CD4-positive, alpha-beta T cell (primary cell): ENCODE measurements at regions not wholly inside any gene's neighbourhood (a gene's known extent, or its start where the extent isn't known, plus 50 kb on each side); places are given as distances from the start of the nearest gene placed in this dataset.
A peak's percentile ranks its signal among the peaks of the same experiment; 100 is the strongest.

Source experiments
- ATAC-seq: fragments of 200-7000 bp; cut with Tn5 transposase; one replicate; pipeline ENCODE4 v1.10.0; 2022; ENCODE audit warnings: mild to moderate bottlenecking; ENCODE audit not compliant: poor library complexity
- CTCF ChIA-PET: fragments of 350-600 bp; sonication (Branson Sonifier 250); formaldehyde crosslinking; loops from one replicate; lab custom pipeline; 2021; ENCODE audit warnings: antibody characterized with exemption, inconsistent platforms; lab: Charles Lee
- POLR2A ChIA-PET: fragments of 350-600 bp; sonication (Branson Sonifier 250); formaldehyde crosslinking; loops from one replicate; lab custom pipeline; 2021; ENCODE audit warnings: antibody characterized with exemption, inconsistent platforms; lab: Charles Lee
- DNase-seq, 14 experiments: peaks; one replicate each; pipeline ENCODE4 v3.0.0-alpha.2; 2013 to 2020; ENCODE audit warnings: mixed read lengths in 2 of 14
- H3K27ac ChIP-seq, 2 donors: one replicate each; pipeline versions ENCODE4 v1.5.1 to v1.7.0; 2013; ENCODE audit warnings: low read length in 2 of 2, low read depth in 1 of 2, mild to moderate bottlenecking in 1 of 2
- H3K27me3 ChIP-seq, 2 experiments: 1 replicate in 1 of 2; 2 replicates in 1 of 2; pipeline versions ENCODE4 v1.6.1 to v1.7.0; 2013; ENCODE audit warnings: low read length in 2 of 2, control low read depth in 1 of 2, mild to moderate bottlenecking in 1 of 2, moderate library complexity in 1 of 2; ENCODE audit not compliant: insufficient read depth in 2 of 2, control insufficient read depth in 1 of 2
- H3K36me3 ChIP-seq: one replicate; pipeline ENCODE4 v1.6.1; 2013; ENCODE audit warnings: low read length, control low read depth; ENCODE audit not compliant: insufficient read depth
- H3K4me1 ChIP-seq: one replicate; pipeline ENCODE4 v1.6.1; 2013; ENCODE audit warnings: low read length, control low read depth; ENCODE audit not compliant: insufficient read depth
- H3K4me3 ChIP-seq: one replicate; pipeline ENCODE4 v1.5.1; 2013; ENCODE audit warnings: mild to moderate bottlenecking, low read length, moderate library complexity
- H3K9me3 ChIP-seq, 2 experiments: 1 replicate in 1 of 2; 2 replicates in 1 of 2; pipeline versions ENCODE4 v1.6.1 to v1.7.0; 2013; ENCODE audit warnings: low read length in 2 of 2, mild to moderate bottlenecking in 2 of 2, control low read depth in 1 of 2, moderate library complexity in 1 of 2; ENCODE audit not compliant: control insufficient read depth in 1 of 2, insufficient read depth in 1 of 2
- H3K27ac Mint-ChIP-seq: one replicate; pipeline ENCODE4 v1.8.0; 2020; ENCODE audit warnings: mixed read lengths
- H3K27me3 Mint-ChIP-seq: one replicate; pipeline ENCODE4 v1.8.0; 2021; ENCODE audit warnings: mixed read lengths
- H3K36me3 Mint-ChIP-seq: one replicate; pipeline ENCODE4 v1.8.0; 2021; ENCODE audit warnings: low read depth, mixed read lengths
- H3K4me1 Mint-ChIP-seq: one replicate; pipeline ENCODE4 v1.8.0; 2021; ENCODE audit warnings: low read depth, mixed read lengths
- H3K4me3 Mint-ChIP-seq: one replicate; pipeline ENCODE4 v1.8.0; 2020; ENCODE audit warnings: mild to moderate bottlenecking, mixed read lengths
- H3K9me3 Mint-ChIP-seq: one replicate; pipeline ENCODE4 v1.8.0; 2020; ENCODE audit warnings: mixed read lengths
- CTCF ChIP-seq: fragments of 200-600 bp; IDR thresholded peaks from one replicate; pipeline ENCODE4 v1.8.0; 2022; ENCODE audit warnings: antibody characterized with exemption, mild to moderate bottlenecking
- intact Hi-C, 2 experiments: fragments of 100-400 bp; cut with DNase I in 1 of 2; cut with micrococcal nuclease in 1 of 2; formaldehyde crosslinking; loops; one replicate each; pipeline versions ENCODE4 v1.15.1 to v1.9.0; 2023 to 2025; cut with DNase I, micrococcal nuclease

- Histone ChIP-seq H3K27ac (no peak overlapping the region), H3K36me3 (no peaks in the 10 kb centered on the region), H3K27me3 (peaks cover 0 to 7% of the 10 kb centered on the region in 2 experiments), H3K9me3 (peaks cover 0 to 3% of the 10 kb centered on the region in 2 experiments), H3K4me1 (no peaks in the 10 kb centered on the region), H3K4me3 (no peak overlapping the region)
- ChIA-PET POLR2A (no interaction called here), CTCF (no interaction called here)
- no peak for DNase-seq
- Mint-ChIP-seq H3K36me3 (no peaks in the 10 kb centered on the region), H3K27me3 (peaks cover 7% of the 10 kb centered on the region), H3K27ac (no peak overlapping the region), H3K4me1 (no peaks in the 10 kb centered on the region), H3K4me3 (no peak overlapping the region), H3K9me3 (peaks cover 7% of the 10 kb centered on the region)
- intact Hi-C loops = no loop called here
- no peak for TF ChIP-seq CTCF
- ATAC-seq = no peak
Measured at GRCh38 chr5:173464813-173465212, 136.6 kb upstream of the STC2 start.

DNA sequence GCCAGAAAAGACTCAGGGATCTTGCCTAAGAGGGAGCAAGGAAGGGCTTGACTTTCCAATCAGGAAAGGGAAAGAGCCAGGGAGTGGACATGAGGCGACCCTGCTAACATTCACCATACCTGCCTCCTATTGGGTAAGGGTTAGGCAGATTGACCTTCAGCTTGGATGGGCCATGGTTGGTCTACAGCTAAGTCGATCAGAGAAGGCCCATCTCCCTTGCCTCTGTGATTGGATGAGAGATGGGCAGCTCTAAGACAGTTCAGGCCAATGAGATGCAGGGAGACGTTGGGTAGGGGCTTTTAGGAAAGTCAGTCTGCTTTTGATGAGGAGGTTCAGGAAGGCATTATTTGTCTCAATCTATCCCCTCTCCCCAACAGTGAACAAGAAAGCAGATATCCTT is 135.0 kb upstream of the STC2 start:
- no peaks in the 10 kb centered on the region for H3K36me3 Mint-ChIP-seq
- no peak for DNase-seq
- POLR2A ChIA-PET = no interaction called here

DNA sequence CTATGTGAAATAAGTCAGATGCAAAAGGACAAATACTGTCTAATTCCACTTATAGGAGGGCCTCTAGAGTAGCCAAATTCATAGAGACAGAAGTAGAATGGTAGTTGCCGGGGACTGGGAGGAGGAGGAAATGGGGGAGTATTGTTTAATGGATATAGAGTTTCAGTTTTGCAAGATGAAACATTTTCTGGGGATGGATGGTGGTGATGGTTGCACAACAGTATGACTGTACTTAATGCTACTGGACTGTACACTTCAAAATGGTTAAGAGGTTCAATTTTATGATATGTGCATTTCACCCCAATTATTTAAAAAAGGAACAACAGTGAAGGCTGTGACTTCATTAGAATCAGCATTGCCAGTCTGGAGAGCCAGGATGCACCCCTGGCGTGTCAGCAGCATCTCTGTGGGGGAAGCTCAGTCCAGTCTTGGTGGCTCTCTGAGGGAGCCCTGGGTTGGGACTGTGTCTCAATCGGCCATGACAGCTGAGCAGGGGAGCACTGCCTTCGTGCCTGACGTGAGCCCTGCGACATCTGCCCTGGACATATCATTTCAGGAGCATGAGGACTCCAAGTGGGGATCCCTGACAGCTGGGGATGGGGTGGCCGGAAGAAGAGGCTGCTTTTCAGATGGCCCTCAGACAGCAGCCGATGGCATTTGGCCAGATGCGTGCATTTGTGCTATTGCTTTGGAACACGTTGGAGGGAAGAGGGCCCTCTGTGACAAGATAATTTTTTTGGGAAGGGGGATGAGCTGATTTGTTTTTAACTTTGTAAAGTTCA is 130.8 kb upstream of the STC2 start:
- H3K9me3 ChIP-seq = peaks cover 0 to 3% of the 10 kb centered on the region in 2 experiments
- H3K9me3 Mint-ChIP-seq = no peaks in the 10 kb centered on the region
- DNase-seq (peak in 2 of 14 experiments; percentile 7 to 9), ATAC-seq (no peak)
- no peak for TF ChIP-seq CTCF
- CTCF ChIA-PET = no interaction called here
- no peaks in the 10 kb centered on the region for H3K27me3 ChIP-seq
- H3K4me3 ChIP-seq = no peak overlapping the region
- no peak overlapping the region for H3K27ac ChIP-seq
- H3K27ac Mint-ChIP-seq = no peak overlapping the region
- H3K4me3 Mint-ChIP-seq = no peak overlapping the region
- no peaks in the 10 kb centered on the region for H3K36me3 Mint-ChIP-seq
- no peaks in the 10 kb centered on the region for H3K4me1 ChIP-seq
- POLR2A ChIA-PET = no interaction called here
- H3K4me1 Mint-ChIP-seq = no peaks in the 10 kb centered on the region
- no peaks in the 10 kb centered on the region for H3K27me3 Mint-ChIP-seq
- intact Hi-C loops = no loop called here
- no peaks in the 10 kb centered on the region for H3K36me3 ChIP-seq

More for the DNA sequence above, 135.0 kb upstream of the STC2 start:
- no peak for ATAC-seq
- Mint-ChIP-seq H3K4me3 (no peak overlapping the region), H3K4me1 (no peaks in the 10 kb centered on the region), H3K9me3 (peaks cover 7% of the 10 kb centered on the region), H3K27ac (no peak overlapping the region), H3K27me3 (peaks cover under 1% of the 10 kb centered on the region)
- H3K4me3 ChIP-seq = no peak overlapping the region
- peaks cover 0 to 2% of the 10 kb centered on the region in 2 experiments for H3K27me3 ChIP-seq
- no peaks in the 10 kb centered on the region for H3K36me3 ChIP-seq
- CTCF ChIA-PET = no interaction called here
- H3K9me3 ChIP-seq = peaks cover 0 to 3% of the 10 kb centered on the region in 2 experiments
- intact Hi-C loops = no loop called here
- no peak for TF ChIP-seq CTCF
- H3K4me1 ChIP-seq = no peaks in the 10 kb centered on the region
- no peak overlapping the region for H3K27ac ChIP-seq
